Activated naive CD4-positive, alpha-beta T cell treated with anti-CD3 and anti-CD28 coated beads, Interleukin-2, amount 50 U/mL, for 72 hours (primary cell): ENCODE measurements at regions not wholly inside any gene's neighbourhood (a gene's known extent, or its start where the extent isn't known, plus 50 kb on each side); places are given as distances from the start of the nearest gene placed in this dataset.

Experiments used
- ATAC-seq, 2 donors: fragments of 150-1000 bp; cut with Tn5 transposase; 2 replicates each; pipeline ENCODE4 v1.10.0; 2021; ENCODE audit warnings: mild to moderate bottlenecking in 2 of 2, moderate library complexity in 2 of 2
- DNase-seq, 2 donors: peaks; one replicate each; pipeline ENCODE4 v3.0.0; 2021 to 2022; ENCODE audit warnings: low spot score in 2 of 2
- H3K27ac Mint-ChIP-seq, 2 donors: one replicate each; pipeline ENCODE4 v1.8.0; 2022; ENCODE audit warnings: mild to moderate bottlenecking in 2 of 2, mixed read lengths in 2 of 2
- H3K36me3 Mint-ChIP-seq, 2 donors: one replicate each; pipeline ENCODE4 v1.8.0; 2022; ENCODE audit warnings: mixed read lengths in 2 of 2
- H3K9me3 Mint-ChIP-seq, 2 donors: one replicate each; pipeline ENCODE4 v1.8.0; 2022; ENCODE audit warnings: mixed read lengths in 2 of 2

DNA sequence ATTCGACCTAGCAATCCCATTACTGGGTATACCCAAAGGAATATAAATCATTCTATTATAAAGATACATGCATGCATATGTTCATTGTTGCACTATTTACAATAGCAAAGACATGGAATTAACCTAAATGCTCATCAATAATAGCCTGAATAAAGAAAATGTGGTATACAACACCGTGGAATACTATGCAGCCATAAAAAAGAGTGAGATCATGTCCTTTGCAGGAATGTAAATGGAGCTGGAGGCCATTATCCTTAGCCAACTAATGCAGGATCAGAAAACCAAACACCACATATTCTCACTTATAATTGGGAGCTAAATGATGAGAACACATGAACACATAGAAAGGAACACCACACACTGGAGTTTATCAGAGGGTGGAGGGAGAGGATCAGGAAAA is 69.5 kb upstream of the TNR start:
- DNase-seq (no peak), ATAC-seq (no peak)
- H3K36me3 Mint-ChIP-seq = no peaks in the 10 kb centered on the region
- no peak overlapping the region for H3K27ac Mint-ChIP-seq
- H3K9me3 Mint-ChIP-seq = peaks cover 0 to 8% of the 10 kb centered on the region in 2 donors

DNA sequence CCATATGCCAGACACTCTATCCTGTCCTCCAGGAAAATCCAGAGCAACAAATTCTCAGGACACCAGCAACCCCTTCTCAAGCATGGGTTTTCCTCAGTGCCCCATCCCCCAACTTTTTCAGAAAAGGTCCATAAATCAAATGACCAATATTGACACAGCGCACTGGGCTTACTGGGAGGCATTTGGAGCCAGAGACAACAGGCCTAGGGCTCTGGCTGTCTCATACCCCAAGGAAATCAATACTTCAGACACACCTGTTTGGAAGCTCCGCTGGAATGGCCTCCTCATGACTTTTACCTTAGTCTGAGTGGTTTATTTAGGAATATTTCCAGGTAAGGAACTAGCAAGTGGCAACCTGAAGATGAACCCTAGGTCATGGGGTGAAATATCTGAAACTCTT is 66.9 kb upstream of the TNR start:
- Mint-ChIP-seq H3K36me3 (no peaks in the 10 kb centered on the region), H3K27ac (no peak overlapping the region), H3K9me3 (peaks cover 0 to 8% of the 10 kb centered on the region in 2 donors)
- ATAC-seq (no peak), DNase-seq (no peak)

DNA sequence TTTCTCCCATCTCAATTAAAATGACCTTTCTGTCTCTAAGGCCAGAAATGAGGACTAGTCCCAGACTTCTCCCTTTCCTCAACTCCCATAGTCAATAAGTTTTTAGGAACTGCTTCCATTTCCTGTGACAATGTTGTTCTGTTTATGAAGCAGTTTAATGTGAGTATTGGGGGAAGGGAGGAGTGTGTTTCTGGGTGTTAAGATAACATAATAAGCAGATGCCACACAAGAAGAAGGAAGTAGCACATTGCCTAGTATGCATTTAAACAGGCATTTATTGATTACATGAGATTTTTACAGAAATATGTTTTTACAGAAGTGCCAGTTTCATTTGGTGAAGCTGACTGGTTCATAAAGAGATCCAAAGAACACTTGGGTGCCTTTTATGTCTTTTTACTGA is 65.6 kb upstream of the TNR start:
- Mint-ChIP-seq H3K36me3 (no peaks in the 10 kb centered on the region), H3K27ac (no peak overlapping the region), H3K9me3 (peaks cover 0 to 8% of the 10 kb centered on the region in 2 donors)
- no peak for DNase-seq
- ATAC-seq = no peak

DNA sequence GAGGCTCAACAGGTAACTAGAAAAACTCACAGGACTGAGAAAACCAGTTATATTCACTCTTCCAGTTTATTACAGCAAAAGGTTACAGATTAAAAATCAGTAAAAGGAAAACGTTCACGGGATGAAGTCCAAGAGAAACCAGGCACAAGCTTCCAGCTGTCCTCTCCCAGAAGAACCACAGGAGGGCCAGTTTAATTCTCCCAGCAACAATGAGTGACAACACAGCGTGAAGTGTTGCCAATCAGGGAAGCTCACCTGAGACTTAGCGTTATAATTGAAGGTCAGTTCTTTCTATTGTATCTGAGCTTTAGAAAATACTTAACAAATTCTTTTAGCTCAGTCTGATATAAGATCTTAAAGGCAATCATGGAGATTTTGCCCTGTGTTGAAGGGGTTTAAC is 65.2 kb upstream of the TNR start:
- no peak for DNase-seq
- Mint-ChIP-seq H3K9me3 (peaks cover 0 to 8% of the 10 kb centered on the region in 2 donors), H3K27ac (no peak overlapping the region), H3K36me3 (no peaks in the 10 kb centered on the region)
- ATAC-seq = no peak

DNA sequence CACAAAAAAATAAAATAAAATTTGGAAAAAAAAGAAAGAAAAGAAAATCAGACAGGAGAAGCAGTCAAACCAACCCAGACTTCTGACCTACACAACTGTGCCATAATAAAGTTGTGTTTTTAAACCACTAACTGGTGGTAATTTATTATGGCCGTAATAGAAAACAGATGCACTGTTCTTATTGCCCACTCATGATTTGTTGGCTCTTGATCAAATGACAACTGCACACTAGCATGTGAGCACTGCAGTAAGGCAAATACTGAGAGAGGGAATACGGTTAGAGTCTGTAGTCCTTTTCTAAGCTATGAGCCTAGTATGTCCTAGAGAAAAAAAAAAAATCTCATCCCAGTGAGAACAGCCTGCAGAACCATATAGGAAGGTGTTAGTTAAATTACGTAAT is 61.2 kb upstream of the TNR start:
- Mint-ChIP-seq H3K36me3 (no peaks in the 10 kb centered on the region), H3K27ac (no peak overlapping the region), H3K9me3 (no peaks in the 10 kb centered on the region)
- DNase-seq = no peak
- ATAC-seq = no peak

DNA sequence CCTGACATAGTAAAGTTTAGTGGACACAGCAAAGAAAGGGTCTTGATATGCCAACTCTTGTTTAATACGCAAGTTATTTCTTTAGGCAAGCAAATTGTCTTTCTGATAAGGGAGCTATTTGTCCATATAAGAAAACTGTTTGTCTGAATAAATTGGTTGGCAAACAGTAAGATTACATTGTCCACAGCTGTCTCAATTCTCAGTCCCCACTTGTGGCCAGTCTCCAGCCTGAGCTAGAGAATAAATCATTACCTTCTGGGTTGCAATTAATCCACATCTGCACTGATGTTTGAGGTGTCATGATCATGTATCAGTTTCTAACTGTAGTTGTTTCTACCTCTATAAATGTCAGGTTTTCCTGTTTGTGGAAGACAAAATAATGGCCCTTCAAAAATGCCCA is 60.0 kb upstream of the TNR start:
- ATAC-seq = no peak
- Mint-ChIP-seq H3K9me3 (no peaks in the 10 kb centered on the region), H3K36me3 (no peaks in the 10 kb centered on the region), H3K27ac (no peak overlapping the region)
- no peak for DNase-seq

DNA sequence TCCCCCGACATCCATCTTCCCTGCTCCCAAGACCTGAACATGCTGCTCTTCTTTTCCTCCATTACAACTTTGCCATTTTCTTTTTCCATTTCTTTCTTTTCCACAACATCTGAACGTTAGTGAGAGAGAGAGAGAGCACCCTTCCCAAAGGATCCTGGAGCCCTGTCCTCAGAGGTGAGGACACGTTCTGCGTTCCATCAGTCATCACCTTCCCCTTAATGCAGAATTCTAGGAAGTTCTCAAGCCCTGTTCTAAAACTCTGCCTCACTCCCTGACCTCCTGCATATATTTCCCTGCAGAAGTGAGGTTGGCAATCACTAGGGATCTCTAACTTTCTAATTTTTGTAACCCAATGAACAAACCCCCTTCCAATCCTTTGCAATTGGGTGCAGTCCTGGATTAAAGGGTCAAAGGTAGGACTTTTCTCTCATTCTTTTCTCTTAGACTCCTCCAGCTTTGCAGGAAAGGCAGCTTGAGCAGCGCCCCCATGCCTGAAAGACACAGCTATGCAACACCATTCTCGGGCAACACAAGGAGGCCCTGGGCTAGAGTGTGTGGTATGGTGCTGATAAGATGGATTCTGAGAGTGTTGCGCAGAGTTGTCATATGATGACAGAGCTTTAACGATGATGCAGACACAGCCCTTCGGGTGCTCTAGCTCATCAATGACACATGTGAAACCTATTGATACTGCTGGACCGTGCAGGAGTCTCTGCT is 59.2 kb upstream of the TNR start:
- no peak for ATAC-seq
- no peak overlapping the region for H3K27ac Mint-ChIP-seq
- H3K9me3 Mint-ChIP-seq = no peaks in the 10 kb centered on the region

DNA sequence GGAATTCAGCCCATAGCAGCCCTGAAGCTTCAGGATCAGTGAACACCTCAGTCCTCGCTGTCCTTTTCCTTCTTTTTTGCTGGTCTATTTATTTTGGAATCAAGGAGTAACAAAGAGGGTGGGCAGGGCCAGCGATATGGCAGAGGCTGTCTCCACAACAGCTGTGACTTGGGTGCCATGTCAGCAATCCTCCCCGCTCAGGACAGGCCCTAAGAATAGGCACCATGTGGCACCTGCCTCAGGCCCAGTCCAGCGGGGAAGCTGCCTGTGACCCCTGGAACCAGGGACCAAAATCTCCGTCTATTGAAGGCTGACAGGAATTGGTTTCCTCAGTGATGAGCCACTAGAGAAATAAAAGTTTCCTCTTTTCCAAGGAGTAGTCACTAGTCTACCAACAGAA is 58.6 kb upstream of the TNR start:
- ATAC-seq = no peak
- no peak for DNase-seq
- no peaks in the 10 kb centered on the region for H3K36me3 Mint-ChIP-seq
- no peaks in the 10 kb centered on the region for H3K9me3 Mint-ChIP-seq
- H3K27ac Mint-ChIP-seq = no peak overlapping the region

More for the DNA sequence above, 59.2 kb upstream of the TNR start:
- DNase-seq = no peak
- no peaks in the 10 kb centered on the region for H3K36me3 Mint-ChIP-seq

DNA sequence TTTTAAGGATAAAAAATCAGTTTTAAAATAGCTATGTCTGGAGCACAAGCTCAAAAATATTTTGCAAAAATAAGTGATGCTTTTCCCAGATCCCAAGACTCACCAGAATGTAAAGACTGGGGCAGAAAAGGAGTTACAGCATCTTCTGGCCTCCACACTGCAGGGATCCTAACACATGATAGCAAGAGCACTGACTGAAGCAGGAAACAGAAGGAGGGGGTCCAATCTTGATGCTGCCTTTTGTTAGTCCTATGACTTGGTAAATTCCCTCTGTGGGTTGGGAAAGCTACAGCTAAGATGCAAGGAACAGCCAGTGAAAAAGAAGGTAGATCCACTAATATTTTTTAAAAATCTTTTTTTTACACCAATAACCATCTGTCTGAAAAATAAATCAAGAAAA is 54.2 kb upstream of the TNR start:
- Mint-ChIP-seq H3K9me3 (no peaks in the 10 kb centered on the region), H3K36me3 (no peaks in the 10 kb centered on the region), H3K27ac (no peak overlapping the region)
- no peak for DNase-seq
- no peak for ATAC-seq

DNA sequence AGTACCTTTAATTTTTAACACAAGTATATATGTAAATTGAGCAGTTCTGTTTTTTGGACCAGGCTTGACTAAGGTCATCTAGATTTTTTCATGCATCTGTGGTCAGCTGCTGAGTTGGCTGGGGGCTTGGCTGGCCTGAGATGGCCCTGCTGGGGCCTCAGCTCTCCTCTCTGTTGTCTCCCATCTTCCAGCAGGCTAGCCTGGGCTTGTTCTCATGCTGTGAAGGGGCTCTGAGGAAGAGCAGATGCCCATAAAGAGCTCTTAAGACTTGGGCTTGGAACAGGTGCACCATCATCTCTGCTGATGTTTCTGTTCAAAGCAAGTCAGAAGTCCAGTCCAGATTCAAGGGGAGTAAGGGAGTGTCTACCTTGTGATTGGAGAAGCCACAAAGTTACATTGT is 51.2 kb upstream of the TNR start:
- no peaks in the 10 kb centered on the region for H3K36me3 Mint-ChIP-seq
- no peak for ATAC-seq

DNA sequence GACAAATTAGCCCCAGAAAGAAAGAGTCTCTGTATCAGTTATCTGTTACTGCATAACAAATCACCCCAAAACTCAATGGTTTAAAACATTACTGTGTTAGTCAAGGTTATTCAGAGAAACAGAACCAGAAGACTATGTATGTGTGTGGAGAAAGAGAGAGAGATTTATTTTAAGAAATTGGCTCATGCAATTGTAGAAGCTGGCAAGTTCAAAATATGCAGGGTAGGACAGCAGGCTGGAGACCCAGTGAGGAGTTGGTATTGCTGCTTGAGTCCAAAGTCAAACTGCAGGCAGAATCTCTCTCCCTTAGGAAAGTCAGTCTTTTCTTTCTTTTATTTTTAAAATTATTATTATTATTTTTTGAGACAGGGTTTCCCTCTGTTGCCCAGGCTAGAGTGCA is 50.2 kb upstream of the TNR start:
- ATAC-seq (no peak), DNase-seq (no peak)
- H3K9me3 Mint-ChIP-seq = no peaks in the 10 kb centered on the region
- H3K36me3 Mint-ChIP-seq = no peaks in the 10 kb centered on the region
- H3K27ac Mint-ChIP-seq = no peak overlapping the region

More for the DNA sequence above, 51.2 kb upstream of the TNR start:
- Mint-ChIP-seq H3K9me3 (no peaks in the 10 kb centered on the region), H3K27ac (no peak overlapping the region)
- DNase-seq = no peak
